Stimulated activated CD8-positive, alpha-beta memory T cell treated with anti-CD3 and anti-CD28 coated beads, Interleukin-15, amount 100 ng/mL, for 24 hours (primary cell): ENCODE measurements at regions not wholly inside any gene's neighbourhood (a gene's known extent, or its start where the extent isn't known, plus 50 kb on each side); places are given as distances from the start of the nearest gene placed in this dataset.
"Not testable (repeated sequence)": the region's sequence is repeated elsewhere in the genome, so short reads cannot be mapped to it uniquely, and the experiment has no call there.

Experiments used
- DNase-seq: peaks from one replicate; pipeline ENCODE4 v3.0.0-alpha.2; 2020; ENCODE audit warnings: low read depth

- no peak for DNase-seq
Measured at GRCh38 chrX:74179990-74180389, 124.0 kb upstream of the ZCCHC13 start.

- no peak for DNase-seq
Measured at GRCh38 chrX:74179499-74179898, 124.5 kb upstream of the ZCCHC13 start.

DNA sequence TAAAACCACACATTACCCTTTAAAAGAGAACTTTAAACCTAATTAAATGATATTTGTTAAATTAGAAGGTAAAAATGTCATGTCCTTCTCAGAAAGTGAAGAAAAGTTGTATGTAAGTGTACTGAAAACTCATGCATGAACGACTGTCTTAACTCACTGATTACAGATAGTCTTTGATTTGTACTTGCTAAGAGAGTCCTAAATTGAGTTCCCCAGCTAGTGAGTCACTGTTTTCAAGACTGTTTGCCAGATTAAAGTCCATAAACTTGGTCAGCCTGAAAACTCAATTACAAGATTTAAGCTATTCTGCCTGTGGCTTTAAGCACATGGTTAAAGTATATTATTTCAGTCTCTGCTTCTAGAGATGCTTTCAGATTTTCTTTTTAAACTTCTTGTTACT is 124.9 kb upstream of the ZCCHC13 start:
- no peak for DNase-seq

- no peak for DNase-seq
Measured at GRCh38 chrX:74178536-74178935, 125.4 kb upstream of the ZCCHC13 start.

DNA sequence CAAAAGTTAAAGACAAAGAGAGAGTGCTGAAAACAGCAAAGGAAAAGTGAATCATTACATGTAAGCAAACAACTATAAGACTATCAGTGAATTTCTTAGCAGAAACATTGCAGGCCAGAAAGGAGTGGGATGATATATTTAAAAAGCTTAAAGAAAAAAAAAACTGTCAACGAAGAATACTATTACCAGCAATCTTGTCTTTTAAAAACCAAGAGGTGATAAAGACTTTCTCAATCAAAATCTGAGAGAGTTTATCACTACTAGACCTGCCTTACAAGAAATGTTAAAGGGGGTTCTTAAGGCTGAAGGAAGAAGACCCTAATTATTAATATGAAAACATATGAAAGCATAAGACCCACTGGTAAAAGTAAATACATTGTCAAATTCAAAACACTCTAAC is 132.5 kb upstream of the ZCCHC13 start:
- DNase-seq, result no peak

DNA sequence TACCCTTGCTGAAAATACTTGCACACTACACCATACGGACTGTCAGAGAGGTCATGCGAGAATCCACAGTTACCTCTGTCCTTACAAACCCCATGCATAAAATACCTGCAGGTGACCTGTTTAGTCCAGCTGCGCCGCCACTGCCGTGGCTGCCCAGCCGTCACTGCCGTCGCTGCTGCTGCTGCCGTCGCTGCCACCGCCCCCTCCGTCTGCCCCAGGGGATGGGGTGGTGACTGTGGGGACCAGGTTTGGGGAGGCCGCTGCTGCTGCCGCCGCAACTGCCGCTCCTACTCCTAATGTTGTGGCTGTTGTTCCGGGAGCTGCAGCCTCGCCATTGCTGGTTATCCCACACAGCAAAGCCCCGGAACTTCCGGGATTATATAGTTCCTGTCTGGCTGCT is 141.8 kb upstream of the ZCCHC13 start:
- no peak for DNase-seq

DNA sequence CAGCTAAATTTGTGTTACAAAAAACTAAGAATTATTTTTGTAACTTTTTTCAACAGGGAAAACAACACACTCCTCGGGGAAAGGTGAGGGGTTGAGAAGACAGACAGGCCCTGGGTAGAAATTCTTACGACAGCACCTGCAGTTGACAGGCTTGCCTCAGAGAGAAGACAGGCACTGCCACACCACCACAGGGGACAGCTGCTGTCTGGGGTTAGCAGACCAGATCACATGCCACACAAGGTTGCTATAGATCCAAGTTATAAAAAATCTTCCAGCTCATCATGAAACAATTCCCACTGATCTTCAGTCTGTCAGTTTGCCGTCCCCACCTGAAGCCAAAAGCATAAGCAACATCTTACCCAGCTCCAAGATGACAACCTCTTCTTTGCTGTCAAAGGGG is 143.2 kb upstream of the ZCCHC13 start:
- no peak for DNase-seq

DNA sequence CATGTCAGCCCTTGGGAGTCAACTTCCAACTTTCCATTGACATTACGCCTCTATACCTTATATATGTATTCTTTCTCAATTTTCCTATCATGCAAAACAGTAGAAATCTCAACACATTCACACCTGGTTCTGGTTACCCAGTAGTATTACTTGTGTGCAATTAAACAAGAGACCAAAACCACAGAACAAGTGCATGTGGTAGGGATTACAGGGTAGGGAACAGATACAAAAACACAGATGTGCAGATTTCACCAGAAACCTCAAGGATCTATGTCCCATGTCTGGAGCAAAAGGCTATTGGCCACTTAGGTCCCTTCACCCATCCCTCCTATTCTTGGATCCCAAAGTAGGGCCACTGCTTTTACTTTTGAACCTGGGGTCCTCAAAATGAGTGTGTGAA is 143.6 kb upstream of the ZCCHC13 start:
- DNase-seq, result no peak

DNA sequence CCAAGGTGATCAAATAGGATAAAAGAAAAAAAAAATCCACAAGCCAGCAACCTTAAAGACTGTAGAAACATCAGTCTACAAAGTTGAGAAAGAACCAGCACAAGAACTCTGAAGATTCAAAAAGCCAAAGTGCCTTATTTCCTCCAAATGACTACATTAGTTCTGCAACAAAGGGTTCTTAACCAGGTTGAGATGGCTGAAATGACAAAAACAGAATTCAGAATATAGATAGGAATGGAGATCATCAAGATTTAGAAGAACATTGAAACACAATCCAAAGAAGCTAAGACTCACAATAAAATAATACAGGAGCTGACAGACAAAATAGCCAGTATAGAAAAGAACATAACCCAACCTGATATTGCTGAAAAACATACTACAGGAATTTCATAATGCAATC is 156.5 kb upstream of the ZCCHC13 start:
- DNase-seq, result no peak

- DNase-seq, result no peak
Measured at GRCh38 chrX:74138943-74139342, 165.0 kb upstream of the ZCCHC13 start.

DNA sequence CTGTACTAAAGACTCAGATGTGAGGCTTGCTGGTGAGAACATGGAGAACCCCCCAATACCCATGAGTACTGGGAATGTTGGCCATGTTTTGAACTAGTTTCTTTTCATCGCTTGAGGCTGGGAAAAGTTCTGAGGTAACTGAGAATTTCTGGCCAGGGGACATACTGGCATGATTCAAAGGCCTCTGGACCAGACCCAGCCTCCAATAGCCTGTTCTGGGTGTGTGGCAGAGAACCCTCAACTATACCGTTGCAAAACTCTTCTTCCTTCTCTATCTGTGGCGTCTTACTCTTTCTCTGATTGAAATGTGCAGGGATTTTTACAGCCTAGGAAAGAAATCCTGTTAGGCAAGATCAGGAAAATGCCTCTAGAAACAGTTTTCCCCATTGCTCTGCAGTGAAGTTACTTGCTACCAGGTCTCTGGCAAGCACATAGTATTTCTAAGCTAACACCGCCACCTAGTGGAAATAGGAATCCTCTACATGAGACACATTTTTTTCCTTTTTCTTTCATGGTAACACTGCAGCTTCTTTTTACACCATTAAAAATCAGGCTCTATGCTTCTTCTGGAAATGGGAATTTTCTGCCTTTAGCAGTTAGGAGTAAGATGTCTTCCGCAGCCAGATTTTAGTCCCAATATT is 170.7 kb upstream of the ZCCHC13 start:
- no peak for DNase-seq

GRCh38 chrX:74132280-74132679 is 171.7 kb upstream of the ZCCHC13 start:
- DNase-seq, result no peak

DNA sequence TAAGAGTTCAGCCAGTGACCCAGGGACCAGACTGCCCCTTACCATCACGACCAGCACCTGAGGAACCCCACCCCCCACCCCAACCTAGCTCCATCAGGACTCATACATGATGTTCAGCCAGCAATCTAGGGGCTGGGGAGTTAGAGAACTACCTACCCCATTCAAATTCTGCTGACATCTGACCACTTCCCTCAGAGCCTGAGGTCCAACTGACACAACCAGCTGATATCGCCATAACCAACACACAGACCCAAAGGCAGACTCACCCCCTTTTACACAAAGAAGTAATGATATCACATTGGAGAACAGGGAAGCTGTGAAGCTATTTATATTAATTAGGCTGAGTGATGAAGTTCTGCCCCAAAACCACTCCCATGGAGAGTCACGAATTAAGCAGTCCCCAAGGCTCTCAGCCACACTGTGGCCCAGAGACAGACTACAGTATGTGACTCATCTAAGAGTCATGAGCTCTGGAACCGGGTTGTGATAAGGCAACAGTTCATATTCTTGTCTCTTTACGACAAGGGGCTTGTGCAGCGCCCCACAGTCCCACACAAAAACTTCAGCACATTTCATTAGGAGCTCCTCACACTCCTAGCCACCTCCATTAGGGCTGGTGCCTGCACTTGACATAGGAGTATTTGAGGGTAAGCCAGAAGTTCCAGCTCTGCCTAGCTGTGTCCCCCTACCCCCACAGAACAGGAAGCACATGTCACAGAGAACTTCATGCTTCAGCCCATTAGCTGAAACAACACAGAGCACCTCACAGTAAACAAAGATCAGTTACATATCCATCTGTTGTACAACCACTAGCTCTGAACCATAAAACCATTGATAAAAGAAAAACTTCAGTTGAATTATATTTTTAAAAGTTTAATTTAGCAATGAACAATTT is 184.7 kb upstream of the ZCCHC13 start:
- no peak for DNase-seq

DNA sequence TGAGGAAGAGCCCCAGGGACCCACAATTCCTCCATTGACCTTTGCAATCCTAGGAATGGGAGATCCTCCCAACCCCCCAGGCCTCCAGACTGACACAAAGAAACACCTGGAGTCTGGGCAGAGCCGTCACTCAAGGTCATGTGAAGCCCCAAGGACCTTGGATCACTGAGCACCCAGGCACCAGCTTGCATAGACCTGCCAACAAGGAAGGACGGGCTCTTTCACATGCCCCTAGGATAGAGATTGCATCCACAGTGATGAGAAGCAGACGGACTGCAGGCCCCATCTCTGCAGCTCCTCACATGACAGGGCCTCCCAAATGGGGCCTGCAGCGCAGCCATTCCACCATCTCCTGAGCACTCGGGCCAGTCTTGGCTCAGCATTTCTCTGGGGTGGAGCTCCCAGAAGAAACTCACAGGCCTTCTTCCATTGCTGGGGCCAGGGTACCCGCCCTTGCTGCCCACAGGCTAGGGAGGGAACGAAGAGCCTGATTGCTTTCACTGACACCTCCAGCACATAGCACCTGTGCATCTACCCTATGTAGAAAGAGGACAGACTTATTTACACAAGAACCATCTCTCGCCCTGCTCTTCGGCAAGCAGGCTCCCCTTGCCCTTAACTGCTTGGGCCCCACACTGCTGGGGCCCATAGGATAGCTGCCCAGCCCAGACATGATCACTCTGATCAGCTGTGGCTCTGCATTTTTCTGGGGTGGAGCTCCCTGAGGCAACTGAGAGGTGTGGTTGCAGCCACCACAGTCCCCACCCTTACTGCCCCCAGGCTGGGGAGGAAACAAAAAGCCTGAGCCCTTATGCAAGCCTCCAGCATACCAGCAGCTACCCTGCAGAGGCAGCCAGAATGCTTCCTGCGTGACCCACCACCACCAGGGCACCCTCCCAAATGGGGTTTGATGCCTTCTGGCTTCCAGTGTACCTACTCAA is 185.7 kb upstream of the ZCCHC13 start:
- no peak for DNase-seq

GRCh38 chrX:74111245-74111644 is 192.7 kb upstream of the ZCCHC13 start:
- no peak for DNase-seq

- no peak for DNase-seq
Measured at GRCh38 chrX:74107666-74108065, 196.3 kb upstream of the ZCCHC13 start.

DNA sequence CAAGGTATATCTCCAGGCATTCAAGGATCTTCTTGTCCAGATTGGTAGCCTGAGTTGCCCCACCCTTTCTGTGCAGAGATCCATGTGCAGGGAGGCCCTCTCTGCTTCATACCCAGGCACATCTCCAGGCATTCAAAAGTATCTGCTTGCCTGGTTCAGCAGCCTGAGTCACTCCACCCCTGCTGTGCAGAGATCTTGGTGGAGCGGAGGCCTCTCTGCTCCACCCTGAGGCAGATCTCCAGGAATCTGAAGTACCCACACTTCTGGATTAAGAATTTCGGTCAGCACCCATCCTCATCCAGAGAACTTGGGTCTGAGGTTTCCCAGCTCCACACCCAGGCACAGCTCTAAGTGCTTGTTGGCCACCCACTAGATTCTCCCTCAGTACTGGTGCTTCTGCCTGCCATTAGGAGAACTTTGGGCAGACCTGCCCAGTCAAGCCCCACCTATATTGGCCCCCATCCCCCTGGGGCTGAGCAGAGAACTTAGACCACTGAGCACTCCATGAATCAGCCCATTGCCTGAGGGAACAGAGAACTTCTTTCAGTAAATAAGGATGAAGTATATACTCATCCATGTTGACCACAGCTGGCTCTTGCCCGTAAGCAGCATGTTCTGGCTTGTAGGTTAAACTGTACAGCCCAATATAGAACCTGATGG is 199.5 kb upstream of the ZCCHC13 start:
- DNase-seq, result no peak

DNA sequence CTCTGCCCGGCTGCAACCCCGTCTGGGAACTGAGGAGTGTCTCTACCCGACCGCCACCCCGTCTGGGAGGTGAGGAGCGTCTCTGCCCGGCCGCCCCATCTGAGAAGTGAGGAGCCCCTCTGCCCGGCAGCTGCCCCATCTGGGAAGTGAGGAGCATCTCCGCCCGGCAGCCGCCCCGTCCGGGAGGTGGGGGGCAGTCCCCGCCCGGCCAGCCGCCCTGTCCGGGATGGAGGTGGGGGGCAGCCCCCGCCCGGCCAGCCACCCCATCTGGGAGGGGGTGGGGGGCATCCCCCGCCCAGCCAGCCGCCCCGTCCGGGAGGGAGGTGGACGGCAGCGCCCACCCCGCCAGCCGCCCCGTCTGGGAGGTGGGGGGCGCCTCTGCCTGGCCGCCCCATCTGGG is 205.6 kb upstream of the ZCCHC13 start:
- DNase-seq, result not testable (repeated sequence)

GRCh38 chrX:74090049-74090448 is 213.9 kb upstream of the ZCCHC13 start:
- DNase-seq, result no peak

GRCh38 chrX:74085642-74086236 is 218.2 kb upstream of the ZCCHC13 start:
- no peak for DNase-seq

GRCh38 chrX:74080165-74080564 is 223.8 kb upstream of the ZCCHC13 start:
- no peak for DNase-seq
